ENCODE measurements at regions not wholly inside any gene's neighbourhood (a gene's known extent, or its start where the extent isn't known, plus 50 kb on each side); places are given as distances from the start of the nearest gene placed in this dataset.

- no peak for TF ChIP-seq TAF7 (optimal IDR thresholded peaks at IDR 0.05; ENCODE audit: borderline replicate concordance, low read depth, low read length)
- TF ChIP-seq USF2 (IDR thresholded peaks at IDR 0.05; ENCODE audit: low read length) = no peak
- no peak for TF ChIP-seq SAP30 (IDR thresholded peaks at IDR 0.05; ENCODE audit: insufficient read depth, insufficient replicate concordance, low read length)
- no peak for TF ChIP-seq PHF8 (conservative IDR thresholded peaks at IDR 0.05; ENCODE audit: low read depth, low read length)
- no peak for TF ChIP-seq HDAC2 (IDR thresholded peaks at IDR 0.05; ENCODE audit: borderline replicate concordance in 1 of 2, low read depth in 2 of 2, low read length in 2 of 2)
- TF ChIP-seq NANOG (IDR thresholded peaks at IDR 0.05; ENCODE audit: insufficient read depth, low read depth, low read length, poor library complexity, severe bottlenecking) = no peak
- TF ChIP-seq CBX8 (IDR thresholded peaks at IDR 0.05; ENCODE audit: borderline replicate concordance, low read depth, low read length) = no peak
- no peak for TF ChIP-seq KDM1A (IDR thresholded peaks at IDR 0.05; ENCODE audit: borderline replicate concordance, low read length)
- no peak for TF ChIP-seq JUND (IDR thresholded peaks at IDR 0.05; ENCODE audit: low read length)
These were observed 170.0 kb upstream of the IGFBP3 start (continued) for GRCh38 chr7:46091071-46091470.

Measured in H1 (cell line).